Loucy (cell line): ENCODE measurements at regions not wholly inside any gene's neighbourhood (a gene's known extent, or its start where the extent isn't known, plus 50 kb on each side); places are given as distances from the start of the nearest gene placed in this dataset.

Source experiments
- H2AFZ ChIP-seq: fragments of 200-600 bp; sonication (generic); 2 replicates; pipeline ENCODE4 v1.6.0; 2016; ENCODE audit warnings: antibody characterized with exemption, mild to moderate bottlenecking, low read length, moderate library complexity
- H3F3A ChIP-seq: fragments of 200-600 bp; 2 replicates; pipeline ENCODE4 v1.6.0; 2016; ENCODE audit warnings: antibody characterized with exemption, low read depth, mild to moderate bottlenecking
- H3K27me3 ChIP-seq: fragments of 200-600 bp; sonication (generic); 2 replicates; pipeline ENCODE4 v1.6.1; 2014; ENCODE audit warnings: low read length, mild to moderate bottlenecking; ENCODE audit not compliant: insufficient read depth, poor library complexity, severe bottlenecking
- H3K36me3 ChIP-seq: fragments of 200-600 bp; sonication (generic); 2 replicates; pipeline ENCODE4 v1.6.1; 2016; ENCODE audit warnings: low read length; ENCODE audit not compliant: insufficient read depth
- H3K4me1 ChIP-seq: fragments of 200-600 bp; sonication (generic); 2 replicates; pipeline ENCODE4 v1.5.1; 2014; ENCODE audit warnings: low read length, mild to moderate bottlenecking; ENCODE audit not compliant: insufficient read depth, poor library complexity, severe bottlenecking
- H3K4me2 ChIP-seq: fragments of 200-600 bp; sonication (generic); 2 replicates; pipeline ENCODE4 v1.6.0; 2014; ENCODE audit warnings: antibody characterized with exemption, low read length, low read depth, mild to moderate bottlenecking; ENCODE audit not compliant: poor library complexity, severe bottlenecking
- H3K4me3 ChIP-seq: fragments of 200-600 bp; sonication (generic); 2 replicates; pipeline ENCODE4 v1.5.1; 2014; ENCODE audit warnings: low read length, mild to moderate bottlenecking, mixed read lengths; ENCODE audit not compliant: poor library complexity, severe bottlenecking
- H3K79me2 ChIP-seq: fragments of 200-600 bp; sonication (generic); 2 replicates; pipeline ENCODE4 v1.6.1; 2014; ENCODE audit warnings: low read length; ENCODE audit not compliant: insufficient read depth
- H3K9ac ChIP-seq: fragments of 200-600 bp; sonication (generic); 2 replicates; pipeline ENCODE4 v1.6.0; 2014; ENCODE audit warnings: mild to moderate bottlenecking, low read depth, low read length, moderate library complexity; ENCODE audit not compliant: poor library complexity, severe bottlenecking
- H3K9me2 ChIP-seq: fragments of 200-600 bp; sonication (generic); replicated peaks from 2 replicates; pipeline ENCODE4 v1.6.1; 2016; ENCODE audit warnings: low read depth, low read length, mixed read lengths
- H3K9me3 ChIP-seq: fragments of 200-600 bp; sonication (generic); 2 replicates; pipeline ENCODE4 v1.6.1; 2014; ENCODE audit warnings: mild to moderate bottlenecking, antibody characterized with exemption, low read length, low read depth; ENCODE audit not compliant: insufficient read depth
- H4K20me1 ChIP-seq: fragments of 200-600 bp; sonication (generic); 2 replicates; pipeline ENCODE4 v1.6.0; 2014; ENCODE audit warnings: antibody characterized with exemption, low read length, mild to moderate bottlenecking; ENCODE audit not compliant: insufficient read depth, poor library complexity, severe bottlenecking
- CTCF ChIP-seq: fragments of 200-600 bp; sonication (generic); conservative IDR thresholded peaks from 2 replicates; pipeline ENCODE4 v1.5.1; 2014; ENCODE audit warnings: mild to moderate bottlenecking, antibody characterized with exemption, low read length
- EZH2phosphoT487 ChIP-seq: fragments of 200-600 bp; IDR thresholded peaks from 2 replicates; pipeline ENCODE4 v1.6.1; 2018; ENCODE audit warnings: antibody characterized with exemption, mild to moderate bottlenecking, moderate library complexity, borderline replicate concordance

GRCh38 chr16:49120631-49121030, 161.0 kb downstream of the CBLN1 start:
- Histone ChIP-seq H3K4me2 (no peak overlapping the region), H3K4me1 (no peaks in the 10 kb centered on the region), H3F3A (no peaks in the 10 kb centered on the region), H3K27me3 (no peaks in the 10 kb centered on the region), H4K20me1 (no peaks in the 10 kb centered on the region), H2AFZ (no peak overlapping the region), H3K9ac (no peak overlapping the region), H3K9me3 (no peaks in the 10 kb centered on the region), H3K9me2 (no peaks in the 10 kb centered on the region), H3K4me3 (no peak overlapping the region), H3K36me3 (no peaks in the 10 kb centered on the region), H3K79me2 (no peaks in the 10 kb centered on the region)
- TF ChIP-seq EZH2phosphoT487 = no peak

DNA sequence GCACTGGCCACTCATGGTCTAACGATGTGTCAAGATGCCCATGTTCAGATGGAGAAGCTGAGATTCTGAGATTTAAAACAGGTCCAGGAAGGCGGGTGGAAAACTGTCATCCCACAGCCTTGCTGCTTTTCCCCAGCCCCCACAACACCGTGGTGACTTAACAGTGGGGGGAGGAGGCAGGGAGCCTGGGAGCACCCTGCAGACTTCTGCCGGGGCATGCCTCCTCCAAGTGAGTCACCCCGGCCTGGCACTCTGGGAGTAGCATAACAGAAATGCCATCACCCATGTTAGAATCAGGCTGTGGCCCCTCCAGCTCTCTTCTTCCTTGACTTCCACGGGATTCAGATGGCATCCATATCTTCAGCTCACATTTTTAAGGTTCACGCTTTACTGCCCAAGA, 164.8 kb downstream of the CBLN1 start:
- Histone ChIP-seq H3K27me3 (no peaks in the 10 kb centered on the region), H3K9ac (no peak overlapping the region), H3K9me2 (no peaks in the 10 kb centered on the region), H4K20me1 (no peaks in the 10 kb centered on the region), H3K9me3 (no peaks in the 10 kb centered on the region), H3K4me1 (no peaks in the 10 kb centered on the region), H3F3A (no peaks in the 10 kb centered on the region), H2AFZ (no peak overlapping the region), H3K4me2 (no peak overlapping the region), H3K4me3 (no peak overlapping the region), H3K36me3 (no peaks in the 10 kb centered on the region), H3K79me2 (no peaks in the 10 kb centered on the region)
- no peak for TF ChIP-seq CTCF
- no peak for TF ChIP-seq EZH2phosphoT487

GRCh38 chr16:49115956-49116355, 165.7 kb downstream of the CBLN1 start:
- no peaks in the 10 kb centered on the region for H3K36me3 ChIP-seq
- H3K9me3 ChIP-seq = no peaks in the 10 kb centered on the region
- H3K4me1 ChIP-seq = no peaks in the 10 kb centered on the region
- no peak overlapping the region for H3K4me2 ChIP-seq
- H4K20me1 ChIP-seq = no peaks in the 10 kb centered on the region
- no peak overlapping the region for H3K4me3 ChIP-seq
- no peaks in the 10 kb centered on the region for H3K79me2 ChIP-seq
- TF ChIP-seq EZH2phosphoT487 (no peak), CTCF (no peak)
- H3F3A ChIP-seq = no peaks in the 10 kb centered on the region
- H2AFZ ChIP-seq = no peak overlapping the region
- H3K27me3 ChIP-seq = no peaks in the 10 kb centered on the region
- no peaks in the 10 kb centered on the region for H3K9me2 ChIP-seq
- H3K9ac ChIP-seq = no peak overlapping the region

DNA sequence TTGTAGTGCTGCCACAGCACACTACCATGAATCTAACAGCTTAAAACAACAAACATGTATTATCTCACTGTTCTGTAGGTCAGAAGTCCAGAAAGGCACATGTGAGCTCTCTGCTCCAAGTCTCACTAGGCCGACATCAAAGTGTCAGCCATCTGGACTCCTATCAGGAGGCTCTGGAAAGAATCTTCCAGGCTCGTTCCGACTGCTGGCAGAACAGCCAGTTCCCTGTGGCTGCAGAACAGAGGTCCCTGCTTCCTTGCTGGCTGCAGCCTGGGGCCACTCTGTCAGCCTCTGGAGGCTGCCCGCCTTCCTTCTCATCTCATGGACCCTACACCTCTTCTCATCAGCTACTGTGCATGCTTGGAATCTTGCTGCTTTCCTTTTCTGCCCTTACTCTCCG, 168.9 kb downstream of the CBLN1 start:
- no peak overlapping the region for H2AFZ ChIP-seq

More for the DNA sequence above, 168.9 kb downstream of the CBLN1 start:
- no peak overlapping the region for H3K4me3 ChIP-seq
- no peaks in the 10 kb centered on the region for H4K20me1 ChIP-seq
- H3K9me2 ChIP-seq = no peaks in the 10 kb centered on the region
- H3K79me2 ChIP-seq = no peaks in the 10 kb centered on the region
- H3K27me3 ChIP-seq = no peaks in the 10 kb centered on the region
- no peaks in the 10 kb centered on the region for H3F3A ChIP-seq
- H3K4me2 ChIP-seq = no peak overlapping the region
- H3K4me1 ChIP-seq = no peaks in the 10 kb centered on the region
- no peaks in the 10 kb centered on the region for H3K9me3 ChIP-seq
- no peak for TF ChIP-seq EZH2phosphoT487
- TF ChIP-seq CTCF = no peak
- H3K9ac ChIP-seq = no peak overlapping the region
- H3K36me3 ChIP-seq = no peaks in the 10 kb centered on the region
